DND-41 (cell line): ENCODE measurements at regions not wholly inside any gene's neighbourhood (a gene's known extent, or its start where the extent isn't known, plus 50 kb on each side); places are given as distances from the start of the nearest gene placed in this dataset.

Experiments used
- ATAC-seq: fragments of 200-7000 bp; cut with Tn5 transposase; 3 replicates; pipeline ENCODE4 v1.9.1; 2021; ENCODE audit warnings: low read depth; ENCODE audit not compliant: insufficient read depth
- DNase-seq: peaks from one replicate; pipeline ENCODE4 v3.0.0-alpha.2; 2020
- H2AFZ ChIP-seq: 2 replicates; pipeline ENCODE4 v1.6.0; 2012; ENCODE audit warnings: low read depth, low read length
- H3K27ac ChIP-seq: 2 replicates; pipeline ENCODE4 v1.5.1; 2012; ENCODE audit warnings: low read length, inconsistent platforms
- H3K27me3 ChIP-seq: fragments of 200-600 bp; sonication (generic); 2 replicates; pipeline ENCODE4 v1.6.0; 2012; ENCODE audit warnings: low read length, mild to moderate bottlenecking, inconsistent platforms; ENCODE audit not compliant: insufficient read depth, poor library complexity
- H3K36me3 ChIP-seq: 2 replicates; pipeline ENCODE4 v1.5.1; 2012; ENCODE audit warnings: low read length, inconsistent platforms; ENCODE audit not compliant: insufficient read depth
- H3K4me1 ChIP-seq: 2 replicates; pipeline ENCODE4 v1.5.1; 2012; ENCODE audit warnings: mild to moderate bottlenecking, low read length; ENCODE audit not compliant: insufficient read depth
- H3K4me2 ChIP-seq: 2 replicates; pipeline ENCODE4 v1.6.0; 2012; ENCODE audit warnings: mild to moderate bottlenecking, moderate library complexity, low read length, inconsistent platforms; ENCODE audit not compliant: insufficient read depth
- H3K4me3 ChIP-seq, 2 experiments: fragments of 200-600 bp in 1 of 2; shearing (Covaris generic) in 1 of 2; 2 replicates each; pipeline ENCODE4 v1.5.1; 2012 to 2016; ENCODE audit warnings: inconsistent platforms in 2 of 2, low read length in 2 of 2, mild to moderate bottlenecking in 2 of 2, low read depth in 1 of 2, moderate library complexity in 1 of 2
- H3K79me2 ChIP-seq: 2 replicates; pipeline ENCODE4 v1.6.0; 2012; ENCODE audit warnings: low read length, inconsistent platforms; ENCODE audit not compliant: insufficient read depth
- H3K9ac ChIP-seq: 2 replicates; pipeline ENCODE4 v1.6.0; 2012; ENCODE audit warnings: low read depth, mild to moderate bottlenecking, inconsistent platforms, low read length, moderate library complexity
- H3K9me3 ChIP-seq: 2 replicates; pipeline ENCODE4 v1.5.1; 2012; ENCODE audit warnings: low read length, moderate library complexity, mild to moderate bottlenecking, inconsistent platforms; ENCODE audit not compliant: insufficient read depth, severe bottlenecking
- H4K20me1 ChIP-seq: 2 replicates; pipeline ENCODE4 v1.6.0; 2012; ENCODE audit warnings: low read length; ENCODE audit not compliant: insufficient read depth
- EZH2 ChIP-seq: IDR thresholded peaks from 3 replicates; pipeline ENCODE4 v1.6.1; 2012; ENCODE audit warnings: borderline replicate concordance, low read depth, mild to moderate bottlenecking, moderate library complexity, low read length, inconsistent platforms; ENCODE audit not compliant: severe bottlenecking
- TF ChIP-seq, protein P1 (sequence below): IDR thresholded peaks from 2 replicates; pipeline ENCODE4 v1.5.1; 2012; ENCODE audit warnings: borderline replicate concordance, low read length, moderate library complexity, mild to moderate bottlenecking; ENCODE audit not compliant: poor library complexity, severe bottlenecking; ENCODE audit errors: extremely low read depth

DNA sequence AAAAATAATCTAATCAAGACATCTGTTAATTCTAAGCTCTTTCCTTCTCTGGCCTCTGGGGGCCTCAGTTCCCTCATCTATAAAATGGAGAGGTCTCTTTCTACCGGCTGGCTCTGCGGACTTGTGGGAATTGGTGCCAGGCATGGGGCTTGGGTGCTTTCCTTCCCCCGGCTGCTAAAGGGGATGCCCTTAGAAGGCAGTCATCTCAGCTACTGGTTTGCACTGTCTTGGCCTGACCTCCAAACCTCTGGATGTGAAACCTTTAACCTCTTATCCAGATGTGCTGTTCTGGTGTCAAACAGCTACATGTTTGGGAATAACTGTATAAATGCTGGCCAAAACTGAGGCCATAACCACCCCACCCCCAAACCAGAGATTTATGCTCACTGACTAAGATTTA is 320.0 kb downstream of the RPS24 start:
- no peak for DNase-seq
- Histone ChIP-seq H4K20me1 (0 out of 2 replicates have a peak, but pooled peaks cover 3% of the 10 kb centered on the region), H3K4me3 (no peak overlapping the region), H3K27ac (no peak overlapping the region), H3K4me2 (no peak overlapping the region), H3K9me3 (no peaks in the 10 kb centered on the region), H3K4me1 (no peaks in the 10 kb centered on the region), H3K9ac (no peak overlapping the region), H3K36me3 (no peaks in the 10 kb centered on the region), H3K27me3 (peaks cover 8% of the 10 kb centered on the region), H3K79me2 (no peaks in the 10 kb centered on the region), H2AFZ (no peak overlapping the region)
- no peak for ATAC-seq
- no peak for TF ChIP-seq EZH2
- TF ChIP-seq, protein P1, sequence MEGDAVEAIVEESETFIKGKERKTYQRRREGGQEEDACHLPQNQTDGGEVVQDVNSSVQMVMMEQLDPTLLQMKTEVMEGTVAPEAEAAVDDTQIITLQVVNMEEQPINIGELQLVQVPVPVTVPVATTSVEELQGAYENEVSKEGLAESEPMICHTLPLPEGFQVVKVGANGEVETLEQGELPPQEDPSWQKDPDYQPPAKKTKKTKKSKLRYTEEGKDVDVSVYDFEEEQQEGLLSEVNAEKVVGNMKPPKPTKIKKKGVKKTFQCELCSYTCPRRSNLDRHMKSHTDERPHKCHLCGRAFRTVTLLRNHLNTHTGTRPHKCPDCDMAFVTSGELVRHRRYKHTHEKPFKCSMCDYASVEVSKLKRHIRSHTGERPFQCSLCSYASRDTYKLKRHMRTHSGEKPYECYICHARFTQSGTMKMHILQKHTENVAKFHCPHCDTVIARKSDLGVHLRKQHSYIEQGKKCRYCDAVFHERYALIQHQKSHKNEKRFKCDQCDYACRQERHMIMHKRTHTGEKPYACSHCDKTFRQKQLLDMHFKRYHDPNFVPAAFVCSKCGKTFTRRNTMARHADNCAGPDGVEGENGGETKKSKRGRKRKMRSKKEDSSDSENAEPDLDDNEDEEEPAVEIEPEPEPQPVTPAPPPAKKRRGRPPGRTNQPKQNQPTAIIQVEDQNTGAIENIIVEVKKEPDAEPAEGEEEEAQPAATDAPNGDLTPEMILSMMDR, result no peak

DNA sequence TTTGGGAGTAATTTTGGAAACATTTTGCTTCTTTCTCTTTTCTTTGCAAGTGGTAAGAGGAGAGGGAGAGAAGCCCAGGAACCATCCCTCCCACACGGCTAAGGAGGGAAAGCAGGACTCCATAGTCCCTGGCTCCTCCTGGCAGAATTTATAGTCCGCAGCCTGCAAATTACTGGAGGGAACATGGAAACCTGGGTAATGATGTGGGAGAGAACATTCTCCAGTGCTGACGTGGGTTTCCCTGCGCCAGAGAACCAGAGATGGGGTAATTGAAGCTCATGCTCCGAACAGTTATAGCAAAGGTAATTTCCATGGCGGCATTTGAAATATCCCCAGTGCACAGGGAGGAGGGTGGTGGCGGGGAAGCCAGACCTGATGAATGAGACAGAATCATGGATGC is 320.4 kb downstream of the RPS24 start:
- ATAC-seq (no peak), DNase-seq (no peak)
- H3K4me3 ChIP-seq, result no peak overlapping the region
- TF ChIP-seq, protein P1, result no peak
- no peak for TF ChIP-seq EZH2
- no peak overlapping the region for H3K27ac ChIP-seq
- no peak overlapping the region for H3K4me2 ChIP-seq
- H2AFZ ChIP-seq, result no peak overlapping the region
- H3K9ac ChIP-seq, result no peak overlapping the region
- peaks cover 8% of the 10 kb centered on the region for H3K27me3 ChIP-seq
- H3K4me1 ChIP-seq, result no peaks in the 10 kb centered on the region
- 0 out of 2 replicates have a peak, but pooled peaks cover 3% of the 10 kb centered on the region for H4K20me1 ChIP-seq
- no peaks in the 10 kb centered on the region for H3K9me3 ChIP-seq
- H3K36me3 ChIP-seq, result no peaks in the 10 kb centered on the region
- H3K79me2 ChIP-seq, result no peaks in the 10 kb centered on the region

DNA sequence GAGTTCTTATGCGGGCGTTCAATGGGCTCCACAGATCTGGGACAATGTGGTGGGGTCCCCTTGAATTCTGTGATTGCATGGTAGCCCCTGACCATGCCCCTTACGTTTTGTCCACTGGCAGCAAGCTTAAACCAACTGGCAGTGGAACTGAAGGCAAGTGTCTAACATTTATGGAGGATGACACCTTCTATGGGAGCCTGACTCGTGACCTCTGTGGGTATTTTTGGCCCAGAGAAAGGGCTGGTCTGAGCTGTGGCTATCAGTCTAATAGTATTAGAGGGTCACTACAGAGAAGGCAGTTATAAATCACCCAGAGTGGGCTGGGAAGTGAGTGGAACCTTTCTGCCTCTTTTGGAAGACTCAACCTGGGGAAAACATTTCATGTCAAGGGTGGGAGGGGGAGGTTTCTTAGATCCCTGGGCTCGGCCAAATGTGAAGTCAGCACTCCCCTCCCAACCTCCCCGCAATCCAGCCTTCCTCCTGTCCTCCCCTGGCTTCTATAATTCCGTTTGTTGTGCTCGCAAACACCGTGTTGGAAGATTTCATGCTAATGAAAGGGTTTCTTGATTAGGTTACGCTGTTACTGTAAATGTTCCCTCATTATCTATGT is 322.7 kb downstream of the RPS24 start:
- ATAC-seq (no peak), DNase-seq (no peak)
- H2AFZ ChIP-seq, result no peak overlapping the region
- H3K9ac ChIP-seq, result no peak overlapping the region
- H4K20me1 ChIP-seq, result no peaks in the 10 kb centered on the region
- H3K4me2 ChIP-seq, result no peak overlapping the region
- no peaks in the 10 kb centered on the region for H3K79me2 ChIP-seq
- H3K4me3 ChIP-seq, result no peak overlapping the region
- H3K9me3 ChIP-seq, result no peaks in the 10 kb centered on the region
- TF ChIP-seq, protein P1, result no peak
- no peak for TF ChIP-seq EZH2
- no peaks in the 10 kb centered on the region for H3K4me1 ChIP-seq
- no peaks in the 10 kb centered on the region for H3K27me3 ChIP-seq
- H3K27ac ChIP-seq, result no peak overlapping the region
- no peaks in the 10 kb centered on the region for H3K36me3 ChIP-seq
